ENCODE measurements at regions not wholly inside any gene's neighbourhood (a gene's known extent, or its start where the extent isn't known, plus 50 kb on each side); places are given as distances from the start of the nearest gene placed in this dataset.

GRCh38 chr2:146633159-146633558 lies 1211.7 kb upstream of the ACVR2A start:
- TF ChIP-seq ZBTB33 (IDR thresholded peaks at IDR 0.05; ENCODE audit: extremely low read depth, insufficient replicate concordance, low read length) (no peak), POLR2A (IDR thresholded peaks at IDR 0.05; ENCODE audit: borderline replicate concordance, extremely low read depth, insufficient read depth, insufficient read length) (no peak), CTCF (IDR thresholded peaks at IDR 0.05 in 2 of 3, conservative IDR thresholded peaks at IDR 0.05 in 1 of 3; ENCODE audit: borderline replicate concordance in 1 of 3, insufficient read depth in 1 of 3, low read depth in 2 of 3, low read length in 2 of 3) (no peak), SIN3A (IDR thresholded peaks at IDR 0.05; ENCODE audit: low read depth) (no peak), SP1 (IDR thresholded peaks at IDR 0.05; ENCODE audit: low read depth) (no peak), POLR2AphosphoS5 (IDR thresholded peaks at IDR 0.05; ENCODE audit: low read depth, low read length) (no peak), CBX3 (IDR thresholded peaks at IDR 0.05; ENCODE audit: low read depth) (no peak), EZH2 (IDR thresholded peaks at IDR 0.05) (no peak), EZH2phosphoT487 (IDR thresholded peaks at IDR 0.05; ENCODE audit: borderline replicate concordance) (no peak), RAD21 (IDR thresholded peaks at IDR 0.05; ENCODE audit: low read depth) (no peak), REST (IDR thresholded peaks at IDR 0.05; ENCODE audit: low read depth) (no peak), TCF7L2 (IDR thresholded peaks at IDR 0.05; ENCODE audit: borderline replicate concordance, extremely low read depth, insufficient read depth, insufficient read length) (no peak)
